KMS-11 (cell line): ENCODE measurements at regions not wholly inside any gene's neighbourhood (a gene's known extent, or its start where the extent isn't known, plus 50 kb on each side); places are given as distances from the start of the nearest gene placed in this dataset.

Experiments
- H2AFZ ChIP-seq: fragments of 200-600 bp; sonication (generic); 2 replicates; pipeline ENCODE4 v1.6.1; 2016; ENCODE audit warnings: antibody characterized with exemption, mixed run types, low read depth
- H3K27ac ChIP-seq: fragments of 200-600 bp; sonication (generic); 2 replicates; pipeline ENCODE4 v1.6.1; 2016; ENCODE audit warnings: mild to moderate bottlenecking, mixed run types
- H3K27me3 ChIP-seq: fragments of 200-600 bp; sonication (generic); 2 replicates; pipeline ENCODE4 v1.6.1; 2017; ENCODE audit warnings: mild to moderate bottlenecking, low read depth, mixed run types, moderate library complexity; ENCODE audit not compliant: insufficient read depth
- H3K36me3 ChIP-seq: fragments of 200-600 bp; sonication (generic); 2 replicates; pipeline ENCODE4 v1.6.1; 2017; ENCODE audit warnings: mild to moderate bottlenecking, mixed run types; ENCODE audit not compliant: insufficient read depth
- H3K4me1 ChIP-seq: fragments of 200-600 bp; sonication (generic); 2 replicates; pipeline ENCODE4 v1.6.1; 2016; ENCODE audit warnings: mild to moderate bottlenecking, low read depth, mixed run types; ENCODE audit not compliant: poor library complexity, severe bottlenecking
- H3K4me2 ChIP-seq: fragments of 200-600 bp; sonication (generic); 2 replicates; pipeline ENCODE4 v1.7.0; 2016; ENCODE audit warnings: mild to moderate bottlenecking, mixed run types
- H3K4me3 ChIP-seq: fragments of 200-600 bp; sonication (generic); IDR thresholded peaks from 2 replicates; pipeline ENCODE4 v1.6.1; 2017; ENCODE audit warnings: low read depth, low read length, mixed read lengths; ENCODE audit not compliant: insufficient read depth
- H3K79me2 ChIP-seq: fragments of 200-600 bp; sonication (generic); 2 replicates; pipeline ENCODE4 v1.6.1; 2016; ENCODE audit warnings: low read depth, mixed run types; ENCODE audit not compliant: insufficient read depth
- H3K9ac ChIP-seq: fragments of 200-600 bp; sonication (generic); 2 replicates; pipeline ENCODE4 v1.6.1; 2016; ENCODE audit warnings: mild to moderate bottlenecking, mixed run types
- H4K20me1 ChIP-seq: fragments of 200-600 bp; sonication (generic); 2 replicates; pipeline ENCODE4 v1.6.1; 2016; ENCODE audit warnings: mild to moderate bottlenecking, mixed run types; ENCODE audit not compliant: insufficient read depth
- TF ChIP-seq, protein P1 (sequence below): fragments of 200-600 bp; sonication (generic); conservative IDR thresholded peaks from 2 replicates; pipeline ENCODE4 v1.6.1; 2017; ENCODE audit warnings: low read depth, mild to moderate bottlenecking, antibody characterized with exemption, low read length, moderate library complexity, mixed read lengths

- Histone ChIP-seq H3K79me2 (no peaks in the 10 kb centered on the region), H3K4me3 (no peak overlapping the region), H3K4me2 (no peak overlapping the region), H3K27me3 (no peaks in the 10 kb centered on the region), H3K36me3 (no peaks in the 10 kb centered on the region), H3K9ac (no peak overlapping the region), H3K27ac (no peak overlapping the region), H2AFZ (no peak overlapping the region), H3K4me1 (no peaks in the 10 kb centered on the region), H4K20me1 (no peaks in the 10 kb centered on the region)
- TF ChIP-seq, protein P1, sequence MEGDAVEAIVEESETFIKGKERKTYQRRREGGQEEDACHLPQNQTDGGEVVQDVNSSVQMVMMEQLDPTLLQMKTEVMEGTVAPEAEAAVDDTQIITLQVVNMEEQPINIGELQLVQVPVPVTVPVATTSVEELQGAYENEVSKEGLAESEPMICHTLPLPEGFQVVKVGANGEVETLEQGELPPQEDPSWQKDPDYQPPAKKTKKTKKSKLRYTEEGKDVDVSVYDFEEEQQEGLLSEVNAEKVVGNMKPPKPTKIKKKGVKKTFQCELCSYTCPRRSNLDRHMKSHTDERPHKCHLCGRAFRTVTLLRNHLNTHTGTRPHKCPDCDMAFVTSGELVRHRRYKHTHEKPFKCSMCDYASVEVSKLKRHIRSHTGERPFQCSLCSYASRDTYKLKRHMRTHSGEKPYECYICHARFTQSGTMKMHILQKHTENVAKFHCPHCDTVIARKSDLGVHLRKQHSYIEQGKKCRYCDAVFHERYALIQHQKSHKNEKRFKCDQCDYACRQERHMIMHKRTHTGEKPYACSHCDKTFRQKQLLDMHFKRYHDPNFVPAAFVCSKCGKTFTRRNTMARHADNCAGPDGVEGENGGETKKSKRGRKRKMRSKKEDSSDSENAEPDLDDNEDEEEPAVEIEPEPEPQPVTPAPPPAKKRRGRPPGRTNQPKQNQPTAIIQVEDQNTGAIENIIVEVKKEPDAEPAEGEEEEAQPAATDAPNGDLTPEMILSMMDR = no peak
Observed at GRCh38 chr5:74363603-74364205, 276.8 kb downstream of the ENC1 start.

DNA sequence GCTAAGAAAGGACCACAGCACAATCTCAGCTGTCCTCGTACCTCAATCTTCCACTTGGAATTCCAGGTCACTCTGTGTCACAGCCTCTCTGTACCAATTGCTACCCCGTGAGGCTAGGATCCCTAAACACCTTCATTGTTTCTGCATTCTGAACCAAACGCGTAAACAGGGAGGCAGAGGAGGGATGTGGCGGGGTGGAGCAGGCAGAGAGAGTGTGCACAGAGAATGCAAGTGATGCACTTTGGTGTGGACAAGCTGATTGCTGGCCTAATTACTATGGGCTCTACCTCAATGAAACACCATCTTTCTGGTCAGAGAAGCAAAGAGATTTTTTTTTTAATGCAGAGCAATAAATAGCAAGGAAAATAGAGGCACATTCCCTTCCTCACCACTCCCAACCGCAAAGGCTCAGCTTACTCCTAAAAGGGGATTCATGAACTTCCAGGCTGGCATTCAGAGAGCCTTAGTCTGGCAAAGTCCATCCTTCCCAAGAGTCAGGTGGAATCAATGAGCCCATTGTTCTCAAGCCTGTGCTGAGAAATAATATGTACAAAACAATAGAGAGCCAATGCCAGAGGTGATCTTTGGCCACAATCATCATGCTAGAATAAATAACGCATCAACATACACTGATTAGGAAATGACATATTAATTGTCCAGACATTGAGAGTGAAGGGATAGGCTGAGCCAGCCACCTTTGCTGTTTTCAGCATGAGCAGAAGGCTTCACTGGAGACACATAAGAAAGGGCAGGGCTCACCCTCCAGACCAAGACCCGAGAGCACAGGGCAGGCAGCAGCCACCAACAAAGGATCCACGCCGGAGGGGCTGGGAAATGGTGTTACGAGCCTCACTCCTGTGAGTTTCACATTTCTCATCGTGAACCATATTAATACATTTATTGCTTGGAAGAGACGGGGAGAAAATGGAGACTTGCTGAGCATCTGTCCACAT lies 278.8 kb downstream of the ENC1 start:
- no peak overlapping the region for H3K4me3 ChIP-seq
- H3K27ac ChIP-seq = no peak overlapping the region
- no peak overlapping the region for H3K4me2 ChIP-seq
- no peak overlapping the region for H3K9ac ChIP-seq
- H2AFZ ChIP-seq = no peak overlapping the region
- no peaks in the 10 kb centered on the region for H3K4me1 ChIP-seq
- H3K36me3 ChIP-seq = no peaks in the 10 kb centered on the region
- TF ChIP-seq, protein P1 = no peak
- H3K79me2 ChIP-seq = no peaks in the 10 kb centered on the region
- H4K20me1 ChIP-seq = no peaks in the 10 kb centered on the region
- H3K27me3 ChIP-seq = no peaks in the 10 kb centered on the region

DNA sequence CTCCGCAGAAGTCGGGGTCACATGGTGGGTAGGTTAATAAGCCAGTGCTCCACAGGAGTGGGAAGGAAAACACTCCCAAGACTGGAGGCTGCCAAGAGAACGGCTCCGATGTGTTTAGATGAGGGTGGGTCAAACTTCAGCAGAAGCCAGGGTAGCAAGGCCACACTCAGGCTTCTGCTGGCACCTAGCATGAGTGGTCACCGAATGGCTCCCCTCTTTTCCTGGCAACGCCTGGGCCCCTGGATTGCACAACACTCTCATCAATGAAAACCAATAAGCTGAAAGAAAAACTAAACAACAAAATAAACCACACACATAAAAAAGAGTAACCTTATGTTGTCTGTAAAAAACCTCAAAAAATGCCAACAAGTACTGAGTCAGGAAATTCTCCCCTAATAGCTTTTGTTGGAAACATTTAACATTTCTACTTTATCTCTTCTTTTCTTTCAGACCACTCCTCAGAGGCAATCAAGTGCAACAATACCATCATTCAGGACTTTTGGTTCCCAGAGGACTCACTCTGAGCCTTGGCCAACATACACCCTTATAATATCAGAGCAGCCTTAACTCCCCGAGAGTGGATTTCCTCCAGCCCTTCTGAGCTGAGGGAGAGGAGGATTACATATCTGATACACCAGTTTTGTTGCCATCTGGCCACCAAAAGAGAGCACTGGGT lies 279.9 kb downstream of the ENC1 start:
- Histone ChIP-seq H2AFZ (no peak overlapping the region), H3K9ac (no peak overlapping the region), H3K4me2 (no peak overlapping the region), H3K4me3 (no peak overlapping the region), H3K4me1 (no peaks in the 10 kb centered on the region), H3K36me3 (no peaks in the 10 kb centered on the region), H3K27ac (no peak overlapping the region), H3K79me2 (no peaks in the 10 kb centered on the region), H3K27me3 (no peaks in the 10 kb centered on the region), H4K20me1 (no peaks in the 10 kb centered on the region)
- TF ChIP-seq, protein P1 = no peak

GRCh38 chr5:74357827-74358226 lies 282.7 kb downstream of the ENC1 start:
- Histone ChIP-seq H3K4me3 (no peak overlapping the region), H3K36me3 (no peaks in the 10 kb centered on the region), H3K9ac (no peak overlapping the region), H3K4me2 (no peak overlapping the region), H2AFZ (no peak overlapping the region), H3K27me3 (no peaks in the 10 kb centered on the region), H3K27ac (no peak overlapping the region), H4K20me1 (no peaks in the 10 kb centered on the region), H3K79me2 (no peaks in the 10 kb centered on the region), H3K4me1 (peaks cover 3% of the 10 kb centered on the region)
- TF ChIP-seq, protein P1 = no peak
